Trophoblast cell (in vitro differentiated cells and primary cell): ENCODE measurements at regions not wholly inside any gene's neighbourhood (a gene's known extent, or its start where the extent isn't known, plus 50 kb on each side); places are given as distances from the start of the nearest gene placed in this dataset.

Source experiments
- DNase-seq, 2 donors: peaks; one replicate each; pipeline ENCODE4 v3.0.0-alpha.2; 2016
- H2AFZ ChIP-seq: 2 replicates; pipeline ENCODE4 v1.6.1; 2013; ENCODE audit warnings: low read length, moderate library complexity, mild to moderate bottlenecking; ENCODE audit not compliant: insufficient read depth, poor library complexity
- H2AK5ac ChIP-seq: 2 replicates; pipeline ENCODE4 v1.6.1; 2013; ENCODE audit warnings: mild to moderate bottlenecking, low read length
- H2BK120ac ChIP-seq: 2 replicates; pipeline ENCODE4 v1.6.1; 2013; ENCODE audit warnings: low read length, mild to moderate bottlenecking, moderate library complexity; ENCODE audit not compliant: insufficient read depth, poor library complexity
- H2BK12ac ChIP-seq: 2 replicates; pipeline ENCODE4 v1.6.1; 2013; ENCODE audit warnings: mild to moderate bottlenecking, low read length, moderate library complexity
- H2BK5ac ChIP-seq: 2 replicates; pipeline ENCODE4 v1.6.1; 2013; ENCODE audit warnings: low read length, low read depth, moderate library complexity, mild to moderate bottlenecking; ENCODE audit not compliant: poor library complexity
- H3K14ac ChIP-seq: 2 replicates; pipeline ENCODE4 v1.6.1; 2013; ENCODE audit warnings: mild to moderate bottlenecking, low read length
- H3K18ac ChIP-seq: 2 replicates; pipeline ENCODE4 v1.6.1; 2013; ENCODE audit warnings: mild to moderate bottlenecking, low read length
- H3K23ac ChIP-seq: 2 replicates; pipeline ENCODE4 v1.6.1; 2013; ENCODE audit warnings: low read length
- H3K27ac ChIP-seq: 2 replicates; pipeline ENCODE4 v1.5.1; 2013; ENCODE audit warnings: low read depth, mild to moderate bottlenecking, inconsistent platforms, low read length, moderate library complexity
- H3K27me3 ChIP-seq: 2 replicates; pipeline ENCODE4 v1.6.1; 2013; ENCODE audit warnings: inconsistent platforms, mild to moderate bottlenecking, low read length, moderate library complexity; ENCODE audit not compliant: insufficient read depth
- H3K36me3 ChIP-seq, 2 experiments: 1 replicate in 1 of 2; 2 replicates in 1 of 2; pipeline ENCODE4 v1.6.1; 2013; ENCODE audit warnings: low read length in 2 of 2, mild to moderate bottlenecking in 2 of 2, moderate library complexity in 1 of 2; ENCODE audit not compliant: insufficient read depth in 2 of 2, control insufficient read depth in 1 of 2
- H3K4ac ChIP-seq: 2 replicates; pipeline ENCODE4 v1.6.1; 2013; ENCODE audit warnings: low read depth, mild to moderate bottlenecking, low read length, moderate library complexity
- H3K4me1 ChIP-seq, 2 experiments: 1 replicate in 1 of 2; 2 replicates in 1 of 2; pipeline ENCODE4 v1.6.1; 2013; ENCODE audit warnings: low read length in 2 of 2, mild to moderate bottlenecking in 2 of 2, moderate library complexity in 1 of 2; ENCODE audit not compliant: insufficient read depth in 2 of 2, control insufficient read depth in 1 of 2
- H3K4me2 ChIP-seq: 2 replicates; pipeline ENCODE4 v1.6.1; 2013; ENCODE audit warnings: inconsistent platforms, mild to moderate bottlenecking, low read length, moderate library complexity
- H3K4me3 ChIP-seq: 2 replicates; pipeline ENCODE4 v1.5.1; 2013; ENCODE audit warnings: mild to moderate bottlenecking, low read depth, low read length, inconsistent platforms
- H3K79me1 ChIP-seq: one replicate; pipeline ENCODE4 v1.6.1; 2013; ENCODE audit warnings: low read length
- H3K79me2 ChIP-seq: 2 replicates; pipeline ENCODE4 v1.6.1; 2013; ENCODE audit warnings: low read length, mild to moderate bottlenecking; ENCODE audit not compliant: control insufficient read depth, insufficient read depth, poor library complexity
- H3K9ac ChIP-seq: 2 replicates; pipeline ENCODE4 v1.6.1; 2013; ENCODE audit warnings: mild to moderate bottlenecking, low read length
- H3K9me3 ChIP-seq: 2 replicates; pipeline ENCODE4 v1.6.1; 2013; ENCODE audit warnings: low read depth, mild to moderate bottlenecking, control low read depth, inconsistent platforms, low read length; ENCODE audit not compliant: insufficient read depth
- H4K12ac ChIP-seq: 2 replicates; pipeline ENCODE4 v1.6.1; 2013; ENCODE audit warnings: low read depth, mild to moderate bottlenecking, low read length, moderate library complexity
- H4K8ac ChIP-seq: 2 replicates; pipeline ENCODE4 v1.6.1; 2013; ENCODE audit warnings: low read depth, mild to moderate bottlenecking, low read length, moderate library complexity
- H4K91ac ChIP-seq: one replicate; pipeline ENCODE4 v1.6.1; 2013; ENCODE audit warnings: low read depth, mild to moderate bottlenecking, low read length, moderate library complexity
- WGBS: extraction: QIAGEN DNeasy Blood & Tissue Kit; methylation state at CpG from one replicate; pipeline ENCODE4 v1.1.7; 2013; ENCODE audit warnings: missing lambda C conversion rate; ENCODE audit not compliant: insufficient read length, insufficient coverage; ENCODE audit errors: extremely low coverage; 5-methylcytosine and 5-hydroxymethylcytosine counted together

GRCh38 chr6:18663011-18663410, 275.9 kb downstream of the RNF144B start:
- Histone ChIP-seq H3K9ac (no peak overlapping the region), H3K4me2 (no peak overlapping the region), H2BK12ac (no peak overlapping the region), H3K27me3 (no peaks in the 10 kb centered on the region), H2AFZ (no peak overlapping the region), H3K9me3 (no peaks in the 10 kb centered on the region), H2BK5ac (no peak overlapping the region), H3K23ac (no peak overlapping the region), H3K4me1 (no peaks in the 10 kb centered on the region), H3K36me3 (no peaks in the 10 kb centered on the region), H3K4me3 (no peak overlapping the region), H4K91ac (no peak overlapping the region), H3K18ac (no peak overlapping the region), H3K79me1 (no peaks in the 10 kb centered on the region), H3K4ac (no peak overlapping the region), H2BK120ac (no peak overlapping the region), H4K8ac (no peak overlapping the region), H4K12ac (no peak overlapping the region), H3K27ac (no peak overlapping the region), H3K79me2 (no peaks in the 10 kb centered on the region), H3K14ac (no peak overlapping the region), H2AK5ac (no peak overlapping the region)
- DNase-seq, result no peak
- WGBS, result no CpG with 5 or more reads among the region's 1 CpG

DNA sequence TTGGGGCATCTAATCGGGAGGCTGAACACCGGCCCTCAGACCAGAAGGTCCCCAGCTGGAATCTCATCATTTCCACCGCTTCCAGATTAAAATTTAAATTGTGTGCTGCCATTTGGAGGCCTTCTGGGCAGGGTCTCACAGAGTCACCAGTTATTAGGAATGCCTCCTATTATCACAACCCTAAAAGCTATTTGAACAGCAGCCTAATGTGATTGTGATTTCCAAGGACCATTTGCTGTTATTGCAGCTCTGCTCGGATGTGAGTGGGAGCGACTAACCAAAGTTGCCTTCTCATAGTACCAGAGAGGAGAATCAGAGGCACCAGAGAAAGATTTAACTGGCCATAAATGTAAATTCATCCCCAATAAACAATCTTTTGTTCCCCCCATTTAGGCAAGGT, 277.3 kb downstream of the RNF144B start:
- no peak overlapping the region for H3K27ac ChIP-seq
- H3K23ac ChIP-seq, result no peak overlapping the region
- no peak overlapping the region for H3K4ac ChIP-seq
- no peak overlapping the region for H2BK120ac ChIP-seq
- H3K4me1 ChIP-seq, result no peaks in the 10 kb centered on the region
- no CpG with 5 or more reads among the region's 5 CpGs for WGBS
- H3K79me1 ChIP-seq, result no peaks in the 10 kb centered on the region
- H2AK5ac ChIP-seq, result no peak overlapping the region
- H3K9me3 ChIP-seq, result no peaks in the 10 kb centered on the region
- no peak overlapping the region for H3K4me2 ChIP-seq
- no peak overlapping the region for H4K91ac ChIP-seq
- H2BK5ac ChIP-seq, result no peak overlapping the region
- no peak overlapping the region for H3K9ac ChIP-seq
- no peaks in the 10 kb centered on the region for H3K36me3 ChIP-seq
- no peak overlapping the region for H4K8ac ChIP-seq
- H3K14ac ChIP-seq, result no peak overlapping the region
- no peak overlapping the region for H2BK12ac ChIP-seq
- H3K18ac ChIP-seq, result no peak overlapping the region
- no peaks in the 10 kb centered on the region for H3K27me3 ChIP-seq
- H2AFZ ChIP-seq, result no peak overlapping the region
- H3K79me2 ChIP-seq, result no peaks in the 10 kb centered on the region
- H4K12ac ChIP-seq, result no peak overlapping the region
- no peak overlapping the region for H3K4me3 ChIP-seq
- DNase-seq, result no peak

GRCh38 chr6:18667612-18668011, 280.5 kb downstream of the RNF144B start:
- Histone ChIP-seq H2AK5ac (no peak overlapping the region), H3K79me1 (no peaks in the 10 kb centered on the region), H3K9me3 (no peaks in the 10 kb centered on the region), H4K8ac (no peak overlapping the region), H3K18ac (no peak overlapping the region), H3K14ac (no peak overlapping the region), H3K4ac (no peak overlapping the region), H2BK5ac (no peak overlapping the region), H3K27me3 (no peaks in the 10 kb centered on the region), H2BK12ac (no peak overlapping the region), H4K91ac (no peak overlapping the region), H3K4me1 (no peaks in the 10 kb centered on the region), H4K12ac (no peak overlapping the region), H3K9ac (no peak overlapping the region), H3K79me2 (no peaks in the 10 kb centered on the region), H2BK120ac (no peak overlapping the region), H3K36me3 (no peaks in the 10 kb centered on the region), H3K4me3 (no peak overlapping the region), H2AFZ (no peak overlapping the region), H3K4me2 (no peak overlapping the region), H3K27ac (no peak overlapping the region), H3K23ac (no peak overlapping the region)
- DNase-seq, result no peak
- WGBS, result no CpG with 5 or more reads among the region's 2 CpGs

DNA sequence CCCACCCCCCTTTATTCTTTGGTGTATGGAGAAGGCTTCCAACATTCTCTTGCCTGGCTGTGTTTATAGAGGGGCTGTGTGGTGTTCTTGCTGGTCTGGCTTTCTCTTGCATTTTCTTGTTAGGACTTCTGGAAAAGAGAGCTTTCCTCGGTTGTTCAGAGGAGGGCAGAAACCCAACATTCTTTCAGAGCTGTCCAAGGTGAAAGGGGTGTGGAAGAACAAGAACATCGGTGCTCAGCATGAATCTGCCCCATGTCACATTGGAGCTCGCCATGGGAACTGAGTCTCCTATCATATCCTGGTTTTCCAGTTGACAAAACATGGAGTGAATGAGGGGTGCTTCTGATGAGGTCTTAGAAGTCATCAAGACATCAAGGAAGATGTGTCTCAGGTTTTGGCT, 281.8 kb downstream of the RNF144B start:
- H3K4me2 ChIP-seq, result no peak overlapping the region
- no peak overlapping the region for H3K14ac ChIP-seq
- no peaks in the 10 kb centered on the region for H3K79me2 ChIP-seq
- DNase-seq, result no peak
- no peaks in the 10 kb centered on the region for H3K36me3 ChIP-seq
- no peak overlapping the region for H3K9ac ChIP-seq
- H3K27me3 ChIP-seq, result no peaks in the 10 kb centered on the region
- no peak overlapping the region for H3K23ac ChIP-seq
- no peak overlapping the region for H2AFZ ChIP-seq
- H2BK120ac ChIP-seq, result no peak overlapping the region
- H4K12ac ChIP-seq, result no peak overlapping the region
- H3K9me3 ChIP-seq, result no peaks in the 10 kb centered on the region
- H4K8ac ChIP-seq, result no peak overlapping the region
- H3K4me1 ChIP-seq, result no peaks in the 10 kb centered on the region
- H3K18ac ChIP-seq, result no peak overlapping the region
- no CpG with 5 or more reads among the region's 3 CpGs for WGBS
- H3K79me1 ChIP-seq, result no peaks in the 10 kb centered on the region
- H2AK5ac ChIP-seq, result no peak overlapping the region
- no peak overlapping the region for H3K27ac ChIP-seq
- no peak overlapping the region for H4K91ac ChIP-seq
- no peak overlapping the region for H3K4me3 ChIP-seq
- H2BK5ac ChIP-seq, result no peak overlapping the region
- no peak overlapping the region for H2BK12ac ChIP-seq
- H3K4ac ChIP-seq, result no peak overlapping the region
